HT-29 (cell line): ENCODE measurements at regions not wholly inside any gene's neighbourhood (a gene's known extent, or its start where the extent isn't known, plus 50 kb on each side); places are given as distances from the start of the nearest gene placed in this dataset.

Experiments
- DNase-seq: peaks from one replicate; pipeline ENCODE4 v3.0.0-alpha.2; 2015; ENCODE audit warnings: low spot score

GRCh38 chr22:22094514-22094913 lies 111.9 kb upstream of the TOP3B start:
- no peak for DNase-seq

- DNase-seq, result no peak
Measured at GRCh38 chr22:22093743-22094142, 111.2 kb upstream of the TOP3B start.

- DNase-seq, result no peak
Measured at GRCh38 chr22:22092974-22093373, 110.4 kb upstream of the TOP3B start.

- DNase-seq, result no peak
Measured at GRCh38 chr22:22092101-22092500, 109.5 kb upstream of the TOP3B start.

GRCh38 chr22:22091400-22091878 lies 108.9 kb upstream of the TOP3B start:
- no peak for DNase-seq

- DNase-seq, result no peak
Measured at GRCh38 chr22:22090650-22091399, 108.2 kb upstream of the TOP3B start.

GRCh38 chr22:22089459-22090308 lies 107.1 kb upstream of the TOP3B start:
- DNase-seq, result no peak

GRCh38 chr22:22088658-22089458 lies 106.3 kb upstream of the TOP3B start:
- DNase-seq, result no peak

- DNase-seq, result no peak
Measured at GRCh38 chr22:22087854-22088657, 105.5 kb upstream of the TOP3B start.

- DNase-seq, result no peak
Measured at GRCh38 chr22:22086501-22087158, 104.0 kb upstream of the TOP3B start.

- no peak for DNase-seq
Measured at GRCh38 chr22:22085702-22086500, 103.3 kb upstream of the TOP3B start.

GRCh38 chr22:22084089-22084711 lies 101.6 kb upstream of the TOP3B start:
- no peak for DNase-seq

GRCh38 chr22:22082960-22083359 lies 100.4 kb upstream of the TOP3B start:
- no peak for DNase-seq

GRCh38 chr22:22082229-22082835 lies 99.7 kb upstream of the TOP3B start:
- DNase-seq, result no peak

- no peak for DNase-seq
Measured at GRCh38 chr22:22080270-22080669, 97.7 kb upstream of the TOP3B start.

GRCh38 chr22:22079404-22080148 lies 97.0 kb upstream of the TOP3B start:
- DNase-seq, result no peak

GRCh38 chr22:22078329-22078728 lies 95.7 kb upstream of the TOP3B start:
- no peak for DNase-seq
